ENCODE measurements at regions not wholly inside any gene's neighbourhood (a gene's known extent, or its start where the extent isn't known, plus 50 kb on each side); places are given as distances from the start of the nearest gene placed in this dataset.

DNA sequence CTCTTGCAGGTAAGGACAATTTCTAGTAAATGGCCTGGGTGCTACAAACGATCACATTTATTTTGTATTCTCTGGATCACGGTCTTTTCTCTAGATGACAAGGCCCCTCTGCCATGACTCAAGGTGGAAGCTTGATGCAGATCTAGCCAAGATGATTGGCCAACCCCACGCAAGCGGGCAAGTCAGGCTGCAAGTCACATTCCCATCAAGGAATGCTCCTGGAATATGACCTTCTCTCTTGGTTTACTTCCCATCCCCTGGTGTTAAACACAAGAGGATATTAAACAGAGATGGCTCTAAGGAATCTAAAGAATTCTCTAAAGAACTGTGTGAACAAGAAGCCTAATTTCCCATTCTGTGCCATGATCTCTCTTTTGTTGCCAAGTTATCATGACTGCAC, 97.3 kb upstream of the SERPINE2 start:
- Histone ChIP-seq H3K18ac (ENCODE audit: extremely low read depth, low read length) (no peak overlapping the region), H3K4me2 (ENCODE audit: insufficient read depth in 1 of 2, low read depth in 2 of 2, low read length in 2 of 2) (no peak overlapping the region), H2AFZ (ENCODE audit: low read length) (no peak overlapping the region), H3K79me1 (ENCODE audit: low read depth, low read length) (no peaks in the 10 kb centered on the region), H2AK5ac (ENCODE audit: low read depth, low read length) (no peak overlapping the region), H4K8ac (ENCODE audit: extremely low read depth, insufficient read depth, low read length) (no peak overlapping the region), H3K56ac (replicated peaks; ENCODE audit: insufficient read length, low read depth, low read length) (no peak overlapping the region), H3K36me3 (ENCODE audit: control insufficient read depth in 2 of 4, insufficient read depth in 4 of 4, low read length in 3 of 4) (no peaks in the 10 kb centered on the region), H3K4me1 (replicated peaks in 1 of 4; ENCODE audit: control insufficient read depth in 3 of 4, insufficient read depth in 4 of 4, low read length in 3 of 4) (peaks cover 0 to 5% (median 0%) of the 10 kb centered on the region in 4 experiments; a peak in 1 of 7 replicates), H3K9me3 (ENCODE audit: insufficient read depth in 2 of 2, low read depth in 1 of 2, low read length in 1 of 2) (no peaks in the 10 kb centered on the region), H3K4me3 (ENCODE audit: extremely low read depth in 1 of 4, insufficient read depth in 2 of 4, low read depth in 3 of 4, low read length in 4 of 4) (no peak overlapping the region), H4K5ac (ENCODE audit: insufficient read length, low read depth, low read length) (no peak overlapping the region), H3K79me2 (ENCODE audit: control insufficient read depth in 1 of 2, insufficient read depth in 2 of 2, low read length in 2 of 2) (no peaks in the 10 kb centered on the region), H3K23me2 (ENCODE audit: low read depth, low read length) (no peaks in the 10 kb centered on the region), H2BK20ac (ENCODE audit: low read length) (no peak overlapping the region), H4K20me1 (replicated peaks in 1 of 2; ENCODE audit: control insufficient read depth in 1 of 2, insufficient read depth in 2 of 2, low read length in 2 of 2) (no peaks in the 10 kb centered on the region), H2BK120ac (replicated peaks; ENCODE audit: low read depth, low read length) (no peak overlapping the region), H3K27ac (ENCODE audit: low read depth, low read length) (no peak overlapping the region), H4K91ac (replicated peaks; ENCODE audit: insufficient read length, low read length) (no peak overlapping the region), H3K9ac (replicated peaks in 1 of 4; ENCODE audit: extremely low read depth in 1 of 4, low read depth in 3 of 4, low read length in 3 of 4) (no peak overlapping the region), H2BK15ac (ENCODE audit: low read length) (no peak overlapping the region), H3K4ac (replicated peaks; ENCODE audit: insufficient read length, low read depth, low read length) (no peak overlapping the region), H3K14ac (ENCODE audit: insufficient read length) (no peak overlapping the region), H3K23ac (ENCODE audit: insufficient read length) (no peak overlapping the region), H3K27me3 (replicated peaks in 1 of 4; ENCODE audit: control insufficient read depth in 3 of 4, extremely low read depth in 1 of 4, insufficient read depth in 3 of 4, low read length in 3 of 4) (no peaks in the 10 kb centered on the region), H2BK12ac (ENCODE audit: low read depth, low read length) (no peak overlapping the region), H2BK5ac (ENCODE audit: low read depth, low read length) (no peak overlapping the region)
- POLR2A ChIA-PET (ENCODE audit: partially characterized antibody): no interaction called here
- 92% methylated on average over 4 of the region's 4 CpGs; no CpG with 5 or more reads in 1 of the 2 experiments for WGBS, 2 experiments (ENCODE audit: extremely low coverage in 1 of 2, insufficient coverage in 1 of 2, insufficient read length in 1 of 2, insufficient replicate concordance in 2 of 2, low coverage in 1 of 2, low lambda C conversion rate in 2 of 2, missing lambda C conversion rate in 1 of 2)
- DNase-seq (ENCODE audit: low read depth in 1 of 2, low spot score in 2 of 2) (no peak), FAIRE-seq (no peak)
- no peak for TF ChIP-seq TAF7 (optimal IDR thresholded peaks at IDR 0.05; ENCODE audit: borderline replicate concordance, low read depth, low read length)
- TF ChIP-seq BACH1 (IDR thresholded peaks at IDR 0.05; ENCODE audit: low read length): no peak
- TF ChIP-seq, protein P1, sequence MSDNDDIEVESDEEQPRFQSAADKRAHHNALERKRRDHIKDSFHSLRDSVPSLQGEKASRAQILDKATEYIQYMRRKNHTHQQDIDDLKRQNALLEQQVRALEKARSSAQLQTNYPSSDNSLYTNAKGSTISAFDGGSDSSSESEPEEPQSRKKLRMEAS (IDR thresholded peaks at IDR 0.05): no peak
- no peak for TF ChIP-seq RXRA (IDR thresholded peaks at IDR 0.05; ENCODE audit: insufficient read depth, low read depth, low read length)
- TF ChIP-seq SRF (IDR thresholded peaks at IDR 0.05; ENCODE audit: low read depth, low read length): no peak
- no peak for TF ChIP-seq GTF2F1 (IDR thresholded peaks at IDR 0.05; ENCODE audit: borderline replicate concordance, low read depth, low read length)
- TF ChIP-seq RBBP5 (IDR thresholded peaks at IDR 0.05; ENCODE audit: borderline replicate concordance, low read depth, low read length): no peak
- TF ChIP-seq CHD1 (IDR thresholded peaks at IDR 0.05; ENCODE audit: low read depth, low read length): no peak
- no peak for TF ChIP-seq MAFK (IDR thresholded peaks at IDR 0.05; ENCODE audit: low read depth, low read length)
- no peak for TF ChIP-seq RFX5 (IDR thresholded peaks at IDR 0.05; ENCODE audit: borderline replicate concordance, low read depth, low read length)
- TF ChIP-seq YY1 (IDR thresholded peaks at IDR 0.05; ENCODE audit: low read depth, low read length): no peak
- CTCF ChIA-PET (ENCODE audit: partially characterized antibody): no interaction called here
